ENCODE measurements at regions not wholly inside any gene's neighbourhood (a gene's known extent, or its start where the extent isn't known, plus 50 kb on each side); places are given as distances from the start of the nearest gene placed in this dataset.

GRCh38 chr15:37261685-37262084 is 161.3 kb upstream of the MEIS2 start:
- DNase-seq (ENCODE audit: low spot score) = no peak

DNA sequence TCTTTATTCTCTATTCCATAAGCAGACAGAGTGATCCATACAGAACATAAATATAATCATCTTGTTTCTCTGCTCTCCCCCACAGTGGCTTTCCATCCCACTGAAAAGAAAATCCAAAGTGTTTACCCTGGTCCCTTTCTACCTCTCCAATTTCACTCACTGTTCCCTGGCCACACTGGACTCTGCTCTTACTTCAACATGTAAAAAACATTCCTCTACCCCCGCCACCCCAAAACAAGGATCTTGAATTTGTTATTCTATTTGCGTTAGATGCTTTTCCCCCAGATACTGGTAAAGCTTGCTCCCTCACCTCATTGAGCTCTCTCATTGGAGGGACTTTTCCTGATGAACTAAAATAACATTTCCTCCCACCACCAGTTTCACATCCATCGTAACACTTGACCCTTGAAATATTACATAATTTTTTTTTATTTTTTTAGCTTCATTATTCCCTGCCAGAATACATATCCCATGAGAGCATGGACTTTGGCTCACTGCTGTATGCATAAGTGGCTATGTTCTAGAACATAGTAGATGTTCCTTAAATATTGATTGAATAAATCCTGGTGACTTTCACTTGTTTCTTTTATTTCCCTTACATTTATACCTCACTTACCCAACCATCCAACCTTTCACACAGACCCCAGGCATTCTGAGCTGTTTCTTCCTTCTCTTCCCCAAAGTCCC is 162.7 kb upstream of the MEIS2 start:
- DNase-seq (ENCODE audit: low spot score) = no peak

GRCh38 chr15:37289109-37289765 is 188.9 kb upstream of the MEIS2 start:
- DNase-seq (ENCODE audit: low spot score) = no peak

DNA sequence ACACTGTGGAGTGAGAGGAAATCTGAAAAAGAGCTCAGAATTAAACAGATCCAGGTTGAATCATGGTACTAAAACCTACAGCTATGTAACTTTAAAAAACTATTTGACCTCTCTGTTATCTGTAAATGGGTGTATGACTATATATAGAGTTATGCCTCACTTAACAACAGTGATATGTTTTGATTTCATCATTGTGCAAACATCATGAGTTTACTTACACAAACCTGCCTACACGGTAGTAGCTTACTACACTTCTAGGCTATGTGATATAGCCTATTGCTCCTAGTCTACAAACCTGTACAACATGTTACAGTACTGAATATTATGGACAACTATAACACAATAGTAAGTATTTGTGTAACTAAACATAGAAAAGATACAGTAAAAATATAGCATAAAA is 191.6 kb upstream of the MEIS2 start:
- no peak for DNase-seq (ENCODE audit: low spot score)

- DNase-seq (ENCODE audit: low spot score) = no peak
Observed at GRCh38 chr15:37298271-37298670, 197.9 kb upstream of the MEIS2 start.

DNA sequence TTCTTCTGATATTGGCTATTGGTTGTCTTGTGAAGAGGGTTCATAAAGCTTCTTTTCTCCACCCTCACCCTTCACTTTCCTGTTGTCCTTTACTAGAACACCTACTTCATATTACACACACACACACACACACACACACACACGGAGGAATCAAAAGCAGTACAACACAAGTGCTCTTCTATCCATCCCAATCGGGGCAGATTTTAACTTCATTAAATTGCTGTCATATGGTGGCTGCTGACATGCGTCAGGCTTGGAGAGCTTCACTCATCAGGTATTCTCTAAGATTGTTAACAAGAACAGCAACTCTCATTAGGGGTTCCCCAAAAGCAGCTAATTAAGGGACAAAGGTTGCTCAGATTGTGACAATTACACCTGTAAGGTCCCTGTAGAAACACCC is 239.1 kb upstream of the MEIS2 start:
- no peak for DNase-seq (ENCODE audit: low spot score)

DNA sequence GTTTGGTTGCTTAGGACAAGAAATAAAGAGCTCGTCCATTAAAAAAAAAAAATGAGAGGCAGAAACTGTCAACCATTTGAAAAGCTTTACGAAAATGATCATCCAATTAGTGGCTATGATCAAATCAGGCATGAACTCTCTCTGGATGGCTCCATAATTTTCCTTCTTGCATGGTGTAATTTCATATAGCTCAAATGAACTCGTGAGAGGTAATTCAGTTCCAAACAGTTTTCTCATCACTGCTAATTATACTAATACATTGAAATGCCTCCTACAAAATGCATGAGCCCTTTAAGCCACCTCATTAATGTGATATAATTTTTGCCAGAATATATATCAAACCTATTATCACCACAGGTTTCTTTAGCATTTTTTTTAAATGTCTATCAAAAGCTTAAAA is 239.5 kb upstream of the MEIS2 start:
- no peak for DNase-seq (ENCODE audit: low spot score)

DNA sequence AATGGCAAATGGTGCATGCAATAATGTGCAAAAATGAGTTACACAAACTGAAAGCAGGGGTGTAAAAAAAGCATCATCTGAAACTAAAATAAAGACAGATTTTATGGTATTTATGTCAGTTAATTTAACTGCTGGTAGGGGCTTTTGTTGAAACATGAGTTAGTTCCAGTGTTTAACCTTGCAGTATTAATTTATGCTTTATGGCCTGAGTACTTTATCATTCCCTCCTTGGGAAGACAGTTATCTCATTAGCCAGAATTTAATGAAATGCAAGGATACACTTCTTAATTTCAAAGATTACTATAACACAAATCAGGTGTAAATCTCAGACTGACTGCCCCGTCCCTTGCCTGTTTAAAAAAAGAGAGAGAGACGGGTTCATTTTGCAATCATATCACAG is 240.1 kb upstream of the MEIS2 start:
- no peak for DNase-seq (ENCODE audit: low spot score)

GRCh38 chr15:37359101-37359892 is 258.9 kb upstream of the MEIS2 start:
- DNase-seq (ENCODE audit: low spot score) = no peak

GRCh38 chr15:37359893-37360290 is 259.5 kb upstream of the MEIS2 start:
- no peak for DNase-seq (ENCODE audit: low spot score)

DNA sequence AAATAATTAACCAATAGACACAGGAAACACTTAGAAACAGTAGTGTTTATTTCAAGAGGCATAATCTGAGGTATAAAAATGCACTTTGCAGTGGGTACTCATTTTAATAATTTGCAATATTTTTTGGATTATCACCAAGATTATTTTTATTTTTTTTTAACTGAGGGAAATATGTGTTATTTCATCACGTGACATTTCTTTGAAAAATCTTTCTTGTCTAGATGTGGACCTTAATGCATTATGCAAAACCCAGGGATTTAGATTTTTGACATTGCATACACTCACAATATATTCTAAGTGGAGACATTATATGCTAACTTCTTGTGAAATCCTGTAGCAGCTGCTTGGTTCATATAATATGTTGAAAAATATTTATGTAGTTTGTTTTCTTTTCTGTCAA is 260.4 kb upstream of the MEIS2 start:
- DNase-seq (ENCODE audit: low spot score) = no peak

GRCh38 chr15:37361621-37362020 is 261.3 kb upstream of the MEIS2 start:
- DNase-seq (ENCODE audit: low spot score) = no peak

GRCh38 chr15:37362414-37362813 is 262.1 kb upstream of the MEIS2 start:
- no peak for DNase-seq (ENCODE audit: low spot score)

DNA sequence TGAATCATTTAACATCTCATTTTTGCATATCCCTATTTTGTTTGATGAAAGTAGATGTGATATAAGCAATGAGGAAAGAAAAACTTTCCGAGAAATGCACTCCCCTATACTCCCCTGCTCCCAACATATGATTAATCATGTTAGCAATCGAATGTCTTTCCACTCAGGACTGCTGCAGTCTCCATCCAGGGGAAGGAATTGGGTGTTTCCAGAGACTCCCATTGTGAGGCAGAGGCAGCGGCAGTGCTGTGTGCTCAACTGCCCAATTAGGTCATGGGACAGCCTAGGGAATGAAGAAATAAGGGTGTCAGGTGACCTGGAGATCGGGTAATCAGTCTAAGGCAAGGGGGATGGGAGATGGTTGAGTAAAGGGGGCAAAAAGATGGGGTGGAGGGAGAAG is 268.6 kb upstream of the MEIS2 start:
- DNase-seq (ENCODE audit: low spot score) = no peak

GRCh38 chr15:37370941-37371340 is 270.6 kb upstream of the MEIS2 start:
- no peak for DNase-seq (ENCODE audit: low spot score)

- no peak for DNase-seq (ENCODE audit: low spot score)
Observed at GRCh38 chr15:37372064-37372463, 271.7 kb upstream of the MEIS2 start.

GRCh38 chr15:37375519-37375918 is 275.2 kb upstream of the MEIS2 start:
- no peak for DNase-seq (ENCODE audit: low spot score)

DNA sequence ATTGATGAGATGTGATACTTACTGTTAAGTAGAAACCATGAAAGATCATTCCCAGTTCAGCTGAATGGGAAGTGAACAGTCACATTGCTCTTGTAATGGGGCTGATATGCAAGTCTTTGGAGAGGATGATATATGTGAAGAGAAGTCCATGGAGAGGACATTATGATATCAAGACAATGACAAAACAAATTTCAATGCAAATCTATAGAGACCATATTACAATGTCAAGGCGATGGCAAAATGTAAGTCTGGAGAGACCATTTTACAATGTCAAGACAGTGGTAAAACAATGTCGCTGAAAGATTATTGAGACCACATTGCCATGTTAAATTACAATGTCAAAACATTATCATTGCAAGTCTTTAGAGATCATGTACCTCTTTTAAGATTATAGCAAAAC is 277.1 kb upstream of the MEIS2 start:
- DNase-seq (ENCODE audit: low spot score) = no peak

DNA sequence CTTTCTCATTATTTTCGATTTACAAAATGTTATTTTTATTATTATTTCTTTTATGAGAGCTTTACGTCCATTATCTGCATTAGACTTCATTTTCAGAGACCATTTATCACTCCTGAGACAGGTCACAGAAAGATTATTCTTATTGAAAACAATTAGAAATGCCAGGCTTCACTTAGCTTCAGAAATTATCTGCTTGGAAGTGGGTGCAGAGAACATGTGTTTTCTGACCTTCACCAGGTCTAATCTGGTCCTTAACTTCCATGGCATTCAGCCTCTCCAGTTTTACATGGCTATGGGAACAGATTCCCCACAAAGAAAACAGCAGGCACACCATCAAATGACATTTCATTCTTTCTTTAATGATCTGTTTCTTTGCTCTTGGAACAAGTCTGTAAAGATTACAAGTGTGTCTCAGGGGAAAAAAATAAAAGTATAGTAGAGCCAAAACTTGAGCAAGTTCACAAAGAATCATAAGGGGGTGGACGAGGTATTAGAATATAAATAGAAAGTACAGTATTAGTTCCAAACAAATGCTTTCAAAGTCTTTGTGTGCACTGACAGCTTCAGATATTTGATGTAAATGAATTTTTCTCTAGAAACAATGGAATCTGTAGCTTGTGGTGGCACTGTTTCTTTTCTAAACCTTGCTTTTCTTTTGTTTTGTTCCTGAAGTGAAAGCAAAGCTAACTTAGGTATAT is 294.2 kb upstream of the MEIS2 start:
- DNase-seq (ENCODE audit: low spot score) = no peak

DNA sequence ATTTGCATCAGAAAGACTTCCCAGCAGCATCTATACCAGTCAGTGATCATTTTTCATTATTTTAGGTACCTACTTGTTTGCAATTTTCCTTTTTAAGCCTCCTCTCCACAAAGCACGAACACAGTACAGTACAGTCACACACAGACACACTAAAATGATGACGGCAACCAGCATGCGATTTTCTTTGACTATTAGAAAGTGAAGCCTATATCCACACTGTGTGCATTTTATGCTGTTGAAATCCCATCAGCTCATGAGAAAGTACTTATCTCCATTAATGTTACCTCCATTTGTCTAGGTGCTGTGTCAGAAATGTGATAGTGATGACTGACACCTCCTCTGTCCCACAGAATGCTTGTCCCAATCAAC is 294.7 kb upstream of the MEIS2 start:
- DNase-seq (ENCODE audit: low spot score) = no peak

GRCh38 chr15:37397266-37398022 is 297.1 kb upstream of the MEIS2 start:
- no peak for DNase-seq (ENCODE audit: low spot score)

DNA sequence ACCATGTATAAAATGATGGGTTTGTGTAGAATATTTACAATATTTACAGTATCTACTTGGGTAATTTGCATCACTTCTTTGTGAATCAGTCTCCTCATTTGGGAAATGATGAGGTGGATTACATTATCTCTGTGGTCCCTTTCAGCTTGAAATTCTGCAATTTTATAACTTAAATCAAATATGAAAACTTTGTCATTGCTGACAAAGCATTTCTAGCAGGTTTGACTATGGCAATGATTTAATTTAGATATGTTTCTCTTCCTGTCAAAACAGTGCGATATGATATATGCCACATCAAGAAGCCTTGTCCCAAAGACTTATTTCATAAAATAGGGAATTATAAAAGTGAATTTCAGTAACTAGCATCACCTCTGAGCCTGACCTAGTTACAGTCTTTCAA is 315.8 kb upstream of the MEIS2 start:
- DNase-seq (ENCODE audit: low spot score) = no peak

Measured in CD4-positive, alpha-beta T cell treated with Interleukin-15 for 4 hours (primary cell).